AG04449 (cell line): ENCODE measurements at regions not wholly inside any gene's neighbourhood (a gene's known extent, or its start where the extent isn't known, plus 50 kb on each side); places are given as distances from the start of the nearest gene placed in this dataset.

Source experiments
- CTCF ChIA-PET: fragments of 350-600 bp; formaldehyde crosslinking; extraction: SDS; loops from one replicate; lab custom pipeline; 2021; ENCODE audit warnings: antibody characterized with exemption; lab: Yijun Ruan, JAX
- POLR2A ChIA-PET: fragments of 400-600, 350-600 bp; formaldehyde crosslinking; extraction: SDS; loops from one replicate; lab custom pipeline; 2020; ENCODE audit warnings: antibody characterized with exemption, inconsistent platforms; lab: Yijun Ruan, JAX
- DNase-seq: peaks from one replicate; pipeline ENCODE4 v3.0.0-alpha.2; 2010; ENCODE audit warnings: low read depth, low spot score
- H3K4me3 ChIP-seq: 2 replicates; pipeline ENCODE4 v1.5.1; 2011; ENCODE audit warnings: low read depth, mild to moderate bottlenecking, control low read depth, low read length
- CTCF ChIP-seq: IDR thresholded peaks from one replicate; pipeline ENCODE4 v1.5.1; 2011; ENCODE audit warnings: mild to moderate bottlenecking, moderate library complexity, low read length, control low read depth, inconsistent platforms; ENCODE audit not compliant: insufficient read depth; ENCODE audit errors: missing control alignments

GRCh38 chr3:68025189-68025588 is 370.8 kb upstream of the SUCLG2 start:
- TF ChIP-seq CTCF, result no peak
- DNase-seq, result no peak
- no peak overlapping the region for H3K4me3 ChIP-seq
- POLR2A ChIA-PET, result no interaction called here
- CTCF ChIA-PET, result no interaction called here

- no peak overlapping the region for H3K4me3 ChIP-seq
- POLR2A ChIA-PET, result no interaction called here
- CTCF ChIA-PET, result no interaction called here
Observed at GRCh38 chr3:68019876-68020275, 365.5 kb upstream of the SUCLG2 start.

GRCh38 chr3:68018275-68018674 is 363.9 kb upstream of the SUCLG2 start:
- DNase-seq, result no peak
- TF ChIP-seq CTCF, result no peak
- POLR2A ChIA-PET, result no interaction called here
- CTCF ChIA-PET, result interaction anchor here (1.1 to 1.5 kb wide), 4 partner anchors 198 to 909 kb away, joined by 3 to 4 read pairs (median 3); no protein-coding TSS in a partner anchor
- H3K4me3 ChIP-seq, result no peak overlapping the region

More at GRCh38 chr3:68019876-68020275, 365.5 kb upstream of the SUCLG2 start:
- DNase-seq, result no peak
- TF ChIP-seq CTCF, result no peak

GRCh38 chr3:68017069-68017468 is 362.7 kb upstream of the SUCLG2 start:
- H3K4me3 ChIP-seq, result no peak overlapping the region
- no peak for TF ChIP-seq CTCF
- ChIA-PET POLR2A (no interaction called here), CTCF (interaction anchor here (1.4 kb wide), 1 partner anchor 200 kb away, joined by 3 read pairs; no protein-coding TSS in a partner anchor)
- no peak for DNase-seq

- DNase-seq, result no peak
- no peak for TF ChIP-seq CTCF
- ChIA-PET CTCF (no interaction called here), POLR2A (no interaction called here)
- no peak overlapping the region for H3K4me3 ChIP-seq
Observed at GRCh38 chr3:68009900-68010299, 355.5 kb upstream of the SUCLG2 start.

- TF ChIP-seq CTCF, result no peak
- POLR2A ChIA-PET, result no interaction called here
- no peak for DNase-seq
- CTCF ChIA-PET, result no interaction called here
- H3K4me3 ChIP-seq, result peak overlapping the region; percentile 3; the same call in 1 of the 2 replicates
Observed at GRCh38 chr3:68007621-68008226, 353.3 kb upstream of the SUCLG2 start.
